CD4-positive, alpha-beta T cell treated with Interleukin-21 for 1 hour (primary cell): ENCODE measurements at regions not wholly inside any gene's neighbourhood (a gene's known extent, or its start where the extent isn't known, plus 50 kb on each side); places are given as distances from the start of the nearest gene placed in this dataset.
A peak's percentile ranks its signal among the peaks of the same experiment; 100 is the strongest.

Experiments used
- DNase-seq: peaks from one replicate; pipeline ENCODE4 v3.0.0-alpha.2; 2020

DNA sequence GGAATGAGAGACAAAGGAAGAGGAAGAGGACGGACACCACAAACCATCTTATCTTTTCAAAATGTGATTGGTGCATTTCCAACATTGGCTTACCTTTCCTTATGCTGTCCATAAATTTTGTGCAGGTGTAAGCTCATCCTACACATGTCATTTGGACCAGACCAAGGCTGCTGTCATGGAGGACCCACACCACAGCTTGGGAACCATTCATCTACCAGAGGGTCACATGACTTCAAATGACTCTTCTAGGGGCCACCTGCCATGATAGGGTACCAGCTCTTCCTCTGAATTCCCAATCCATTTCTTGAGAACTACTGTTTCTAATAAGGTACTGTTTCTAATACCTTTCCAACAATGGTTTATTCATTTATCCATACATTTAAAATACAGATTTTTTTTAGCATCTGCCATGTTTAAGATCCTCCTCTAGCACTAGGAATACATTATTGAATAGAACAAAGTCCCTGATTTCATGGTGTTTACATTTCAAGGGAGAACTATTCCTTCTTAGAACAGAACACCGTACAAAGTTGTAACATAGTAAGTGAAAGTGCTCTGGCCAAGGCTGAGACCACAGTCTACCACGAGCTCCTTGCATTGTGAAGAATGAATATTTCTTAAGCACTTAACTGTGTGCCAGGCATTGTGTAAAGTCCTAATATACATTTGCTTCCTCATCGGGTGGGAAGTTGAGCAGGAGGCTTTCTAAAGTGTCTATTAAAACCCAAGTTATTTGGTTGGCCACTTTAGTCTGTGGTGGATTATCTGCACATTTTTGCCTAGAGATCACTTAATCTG is 246.1 kb upstream of the FN1 start:
- DNase-seq, result no peak

DNA sequence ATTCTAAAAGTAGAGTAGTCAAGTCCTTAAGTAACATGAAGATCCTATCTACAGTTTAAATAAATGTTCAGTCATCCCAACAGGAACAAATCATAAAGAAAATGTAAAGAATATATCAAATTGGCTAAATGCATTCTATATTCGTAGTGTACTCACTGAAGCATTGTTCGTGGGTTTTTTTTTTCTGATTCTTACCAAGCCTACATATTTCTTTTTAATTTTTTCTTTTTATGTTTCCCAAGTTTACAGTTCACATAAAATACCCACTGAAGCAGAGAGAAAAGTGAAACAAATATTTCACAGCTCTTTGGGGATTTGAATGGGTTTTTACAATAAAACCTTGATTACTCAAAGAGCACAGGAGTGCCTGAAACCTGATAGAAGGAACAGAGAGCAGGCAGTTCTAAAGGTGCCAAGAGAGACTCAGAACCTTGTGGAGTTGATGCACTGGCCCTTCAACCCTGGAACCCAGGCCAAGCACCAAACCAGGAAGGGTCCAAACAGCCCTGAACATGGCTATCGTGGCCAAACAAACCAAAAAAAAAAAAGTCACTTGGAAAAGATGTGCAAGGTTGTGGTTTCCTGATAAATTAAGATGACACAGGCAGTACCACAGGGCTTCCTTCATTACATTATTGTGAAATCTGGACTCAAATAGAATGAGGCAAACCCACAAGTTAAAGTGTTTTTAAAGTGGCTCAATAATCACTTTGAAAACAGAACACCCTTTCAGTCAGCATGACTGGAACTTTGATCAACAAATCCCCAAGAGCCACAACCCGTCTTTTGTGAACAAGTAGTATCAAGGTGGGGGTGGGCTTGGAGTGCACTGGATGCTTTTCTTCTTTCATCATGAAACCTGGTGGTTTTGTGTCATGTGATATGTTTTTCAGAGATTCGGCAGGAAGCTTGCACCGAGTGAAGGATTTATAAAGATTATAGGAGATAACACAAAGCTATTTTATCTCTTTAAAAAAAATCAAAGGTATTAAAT is 245.0 kb upstream of the FN1 start:
- DNase-seq, result peak; percentile 49

DNA sequence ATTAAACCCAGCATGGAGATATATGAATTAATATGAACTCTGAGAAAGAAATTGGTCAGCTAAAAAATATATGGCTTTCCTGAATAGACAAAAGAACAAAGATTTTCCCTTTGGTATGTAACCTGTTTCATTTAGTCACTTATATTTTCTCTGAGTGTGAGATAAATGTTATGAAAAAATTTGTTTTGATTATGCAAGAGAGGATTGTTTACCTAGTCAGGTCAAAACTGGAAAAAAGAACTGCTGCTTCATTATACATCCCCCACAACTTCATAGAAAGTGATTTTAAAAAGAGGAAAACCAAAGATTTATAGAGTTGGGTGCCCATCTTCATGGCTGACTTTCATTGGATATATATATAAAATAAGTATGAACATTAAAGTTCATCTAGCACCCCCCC is 242.2 kb upstream of the FN1 start:
- no peak for DNase-seq

- DNase-seq, result no peak
These were observed 241.6 kb upstream of the FN1 start for GRCh38 chr2:215677481-215677880.

- no peak for DNase-seq
These were observed 236.5 kb upstream of the FN1 start for GRCh38 chr2:215672406-215672805.

DNA sequence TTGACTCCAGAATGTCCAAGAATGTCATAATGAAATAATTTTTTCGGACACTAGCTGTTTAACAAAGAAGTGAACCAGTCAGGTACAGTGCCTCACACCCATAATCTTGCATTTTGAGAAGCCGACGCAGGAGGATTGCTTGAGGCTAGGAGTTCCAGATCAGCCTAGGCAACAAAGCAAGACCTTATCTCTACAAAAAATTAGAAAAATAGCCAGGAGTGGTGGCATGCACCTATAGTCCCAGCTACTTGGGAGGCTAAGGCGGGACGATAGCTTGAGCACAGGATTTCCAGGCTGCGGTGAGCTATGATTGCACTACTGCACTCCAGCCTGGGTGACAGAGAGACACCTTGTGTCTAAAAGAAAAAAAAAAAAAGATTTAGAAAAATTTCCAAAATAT is 235.8 kb upstream of the FN1 start:
- no peak for DNase-seq

DNA sequence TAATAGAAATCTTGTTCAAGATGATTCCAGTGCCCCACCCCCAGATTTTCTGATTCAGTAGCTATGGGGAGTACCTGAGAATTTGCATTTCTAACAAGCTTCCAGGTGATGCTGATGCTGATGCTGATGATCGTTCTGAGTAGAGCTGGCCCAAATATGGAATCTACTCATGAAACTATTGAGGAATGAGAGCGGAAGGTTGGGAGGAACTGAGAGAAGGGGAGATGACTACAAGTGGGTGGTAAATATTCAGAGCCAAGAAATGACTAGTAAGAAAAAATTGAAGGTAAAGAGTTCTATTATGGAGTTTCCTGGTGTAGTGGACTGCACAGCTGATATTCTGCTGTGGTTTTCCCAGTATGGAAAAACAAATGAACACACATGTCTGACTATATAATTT is 235.4 kb upstream of the FN1 start:
- no peak for DNase-seq

- no peak for DNase-seq
These were observed 234.5 kb upstream of the FN1 start for GRCh38 chr2:215670396-215670795.

DNA sequence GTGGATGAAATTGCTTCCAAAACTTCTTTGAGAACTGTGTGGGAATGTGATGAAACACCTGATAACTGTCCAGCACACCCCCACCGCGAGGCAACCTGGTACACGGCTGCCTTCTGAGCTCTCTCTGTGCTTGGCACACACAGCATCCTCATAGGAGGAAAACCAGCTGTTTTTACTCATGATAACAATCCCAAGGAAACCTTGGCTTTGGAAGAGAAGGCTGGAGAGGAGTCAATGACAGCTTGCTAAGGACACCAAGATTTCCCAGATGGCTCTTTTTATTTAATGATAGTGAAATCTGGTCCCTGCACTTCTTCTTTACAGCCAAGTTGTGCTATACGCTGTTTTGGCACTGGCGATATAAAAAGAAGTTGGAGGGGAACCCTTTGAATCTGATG is 232.5 kb upstream of the FN1 start:
- DNase-seq, result no peak

DNA sequence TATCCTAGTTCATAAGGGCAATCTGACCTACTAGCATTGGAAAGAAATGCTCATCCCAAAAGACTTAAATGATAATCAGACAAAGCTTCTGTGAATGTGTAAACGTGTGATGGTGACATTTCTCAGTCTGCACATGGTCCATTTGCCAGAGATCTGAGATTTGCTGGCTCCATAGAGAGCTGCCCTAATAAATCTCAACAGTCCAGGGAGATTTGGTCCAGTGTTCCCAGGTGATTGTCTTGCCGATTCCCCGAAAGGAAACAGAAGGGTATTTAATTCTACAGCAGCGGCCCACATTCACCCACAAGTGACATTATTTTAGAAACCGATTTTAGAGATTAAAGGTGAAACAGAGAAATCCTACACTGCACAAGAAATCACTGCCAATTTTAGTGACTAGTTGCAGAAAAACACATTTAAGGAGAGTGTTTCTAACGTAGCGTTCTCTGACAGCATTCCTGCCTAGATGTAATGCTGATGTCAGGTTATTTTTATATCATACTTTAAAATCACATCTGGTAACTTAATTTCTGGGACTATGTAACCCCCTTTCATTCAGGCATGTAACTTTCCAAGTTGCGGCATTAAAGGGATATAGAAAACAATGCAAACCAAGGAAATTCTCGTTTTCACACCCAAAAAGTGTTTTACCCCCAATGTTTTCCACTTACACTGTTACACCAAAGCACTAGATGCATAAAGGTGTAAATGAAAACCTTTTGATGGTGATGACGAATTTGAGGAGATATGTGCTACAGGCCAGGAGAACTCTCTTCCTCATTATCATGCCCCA is 231.9 kb upstream of the FN1 start:
- no peak for DNase-seq

- no peak for DNase-seq
These were observed 229.1 kb upstream of the FN1 start for GRCh38 chr2:215664847-215665525.

GRCh38 chr2:215662715-215663114 is 226.8 kb upstream of the FN1 start:
- no peak for DNase-seq

- no peak for DNase-seq
These were observed 224.8 kb upstream of the FN1 start for GRCh38 chr2:215660687-215661086.

DNA sequence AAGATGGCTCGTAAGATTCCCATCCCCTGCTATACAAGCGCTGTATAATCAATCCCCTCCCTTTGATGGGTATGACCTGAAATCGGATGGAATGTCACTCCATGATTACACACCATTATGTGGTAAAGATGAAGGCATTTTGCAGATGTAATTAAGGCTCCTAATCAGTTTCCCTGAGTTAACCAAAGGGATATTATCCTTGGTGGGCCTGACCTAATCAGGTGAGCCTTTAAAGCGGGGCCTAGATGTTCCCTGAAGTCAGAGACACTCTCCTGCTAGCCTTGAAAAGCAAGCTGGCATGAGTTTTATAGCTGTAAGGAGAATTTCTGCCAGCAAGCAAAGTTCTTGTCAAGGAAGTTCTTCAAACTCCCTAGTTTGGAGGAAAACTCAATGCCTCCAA is 223.8 kb upstream of the FN1 start:
- DNase-seq, result no peak

DNA sequence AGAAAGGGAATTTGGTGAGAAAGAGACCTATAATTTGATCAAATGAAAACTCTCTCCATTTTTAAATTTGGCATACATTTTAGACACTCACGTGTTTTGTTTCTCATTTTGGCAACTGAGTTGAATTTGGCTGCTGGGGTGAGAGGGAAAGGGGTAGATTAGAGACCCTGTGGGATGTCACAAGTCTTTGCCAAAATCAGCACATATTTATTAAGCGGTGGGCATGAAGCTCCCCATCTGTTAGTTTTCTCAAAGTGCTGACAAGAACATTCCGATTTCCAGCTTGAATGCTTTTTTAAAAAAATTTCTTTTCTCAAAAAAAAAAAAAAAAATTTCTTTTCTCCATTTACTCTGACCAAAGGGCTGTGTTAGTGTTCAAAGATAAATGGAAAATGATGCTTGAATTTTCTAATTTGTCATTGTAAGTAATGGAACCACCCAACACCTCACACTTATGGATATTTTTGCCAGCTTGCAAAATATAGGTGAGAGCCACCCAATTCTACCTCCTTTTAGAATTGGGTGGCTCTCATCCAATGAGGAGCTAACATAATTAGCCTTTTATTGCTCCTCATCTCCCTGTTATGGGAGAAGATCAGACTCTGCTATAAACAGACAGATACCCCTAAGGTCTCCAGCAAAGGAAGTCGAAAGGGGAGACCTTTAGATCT is 222.9 kb upstream of the FN1 start:
- DNase-seq, result no peak

DNA sequence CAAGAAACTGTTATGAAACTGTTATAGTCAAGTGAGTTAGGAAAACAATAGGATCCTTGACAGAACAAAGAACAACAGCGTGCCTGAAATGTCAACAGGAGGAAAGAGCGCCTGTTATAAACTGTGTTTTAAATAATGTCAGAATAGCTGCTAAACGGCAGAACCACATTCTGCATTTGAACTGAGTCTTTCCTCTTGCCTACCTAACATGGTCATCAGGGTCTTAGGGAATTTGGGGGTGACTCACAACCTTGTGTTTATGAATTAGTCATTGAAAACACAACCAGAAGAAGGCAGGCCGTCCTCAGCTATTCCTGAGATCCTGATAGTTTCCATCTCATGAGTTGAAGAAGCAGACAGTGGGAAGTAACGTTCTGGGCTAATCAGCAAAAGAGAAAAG is 222.0 kb upstream of the FN1 start:
- DNase-seq, result no peak

GRCh38 chr2:215654148-215654819 is 218.4 kb upstream of the FN1 start:
- DNase-seq, result no peak

GRCh38 chr2:215653344-215654030 is 217.6 kb upstream of the FN1 start:
- no peak for DNase-seq

- DNase-seq, result no peak
These were observed 216.5 kb upstream of the FN1 start for GRCh38 chr2:215652388-215652787.

- DNase-seq, result no peak
These were observed 215.5 kb upstream of the FN1 start for GRCh38 chr2:215651412-215651811.
